NCI-H1436 treated with DMSO at 0.1 percent for 48 hours (cell line): ENCODE measurements at regions not wholly inside any gene's neighbourhood (a gene's known extent, or its start where the extent isn't known, plus 50 kb on each side); places are given as distances from the start of the nearest gene placed in this dataset.
"Not testable (repeated sequence)": the region's sequence is repeated elsewhere in the genome, so short reads cannot be mapped to it uniquely, and the experiment has no call there.

Experiments used
- DNase-seq: peaks from one replicate; lab custom pipeline; 2025; lab: John Stamatoyannopoulos, UW

DNA sequence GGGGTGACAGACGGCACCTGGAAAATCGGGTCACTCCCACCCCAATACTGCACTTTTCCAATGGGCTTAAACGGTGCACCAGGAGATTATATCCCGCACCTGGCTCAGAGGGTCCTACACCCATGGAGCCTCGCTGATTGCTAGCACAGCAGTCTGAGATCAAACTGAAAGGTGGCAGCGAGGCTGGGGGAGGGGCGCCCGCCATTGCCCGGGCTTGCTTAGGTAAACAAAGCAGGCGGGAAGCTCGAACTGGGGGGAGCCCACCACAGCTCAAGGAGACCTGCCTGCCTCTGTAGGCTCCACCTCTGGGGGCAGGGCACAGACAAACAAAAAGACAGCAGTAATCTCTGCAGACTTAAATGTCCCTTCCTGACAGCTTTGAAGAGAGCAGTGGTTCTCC, 208.1 kb downstream of the SLC38A4 start:
- not testable (repeated sequence) for DNase-seq

DNA sequence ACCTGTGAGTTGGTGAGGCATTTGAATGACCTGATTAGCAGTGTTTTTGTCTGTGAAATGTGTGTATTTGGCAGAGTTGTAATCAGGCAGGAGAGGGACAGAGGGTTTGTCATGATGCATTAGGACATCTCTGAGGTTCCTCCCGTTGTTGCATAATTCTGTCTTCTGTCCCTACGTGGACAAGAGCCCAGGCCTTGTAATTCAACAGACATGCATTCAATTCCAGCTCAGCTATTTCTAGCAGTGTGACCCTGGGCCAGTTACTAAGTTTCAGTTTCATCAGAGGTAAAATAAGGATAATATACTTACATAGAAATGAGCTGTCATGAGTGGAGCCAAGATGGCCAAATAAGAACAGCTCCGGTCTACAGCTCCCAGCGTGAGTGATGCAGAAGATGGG, 208.6 kb downstream of the SLC38A4 start:
- no peak for DNase-seq

DNA sequence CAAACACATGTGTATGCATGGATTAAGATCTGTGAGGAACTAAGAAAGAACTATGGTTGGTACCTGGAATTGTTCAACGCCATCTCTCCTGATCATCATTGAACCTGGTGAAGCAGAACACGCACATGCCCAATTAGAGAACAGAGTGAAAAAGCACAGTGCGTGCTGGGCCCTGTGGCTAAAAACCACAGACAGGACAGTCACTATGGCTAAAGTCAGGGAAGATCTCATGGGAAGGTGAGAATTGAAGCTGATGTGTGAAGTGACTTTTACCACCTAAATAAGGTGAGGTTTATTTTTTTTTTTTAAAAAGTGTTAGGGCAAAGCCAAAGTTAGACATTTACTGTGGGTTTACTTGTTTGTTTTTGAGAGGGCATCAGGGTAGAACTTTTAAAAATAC, 215.0 kb downstream of the SLC38A4 start:
- DNase-seq, result no peak

DNA sequence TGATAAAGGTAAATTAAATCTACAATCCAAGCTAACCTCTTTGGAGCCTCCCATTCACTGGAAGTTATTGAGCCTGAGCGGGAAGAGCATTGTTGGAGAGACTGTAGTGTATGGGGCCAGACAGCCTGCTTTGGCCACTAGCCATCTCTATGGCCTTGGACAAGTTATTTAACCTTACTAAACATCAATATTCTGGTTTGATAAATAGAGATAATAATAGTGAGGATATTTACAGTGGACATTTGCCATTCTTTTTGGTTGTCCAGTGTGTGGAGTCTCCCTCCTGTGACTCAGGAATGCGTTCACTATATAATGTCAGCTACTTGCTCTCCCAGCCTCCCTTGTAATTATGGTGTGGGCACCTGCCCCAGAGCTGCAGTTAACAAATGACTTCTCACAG, 216.1 kb downstream of the SLC38A4 start:
- DNase-seq, result no peak

DNA sequence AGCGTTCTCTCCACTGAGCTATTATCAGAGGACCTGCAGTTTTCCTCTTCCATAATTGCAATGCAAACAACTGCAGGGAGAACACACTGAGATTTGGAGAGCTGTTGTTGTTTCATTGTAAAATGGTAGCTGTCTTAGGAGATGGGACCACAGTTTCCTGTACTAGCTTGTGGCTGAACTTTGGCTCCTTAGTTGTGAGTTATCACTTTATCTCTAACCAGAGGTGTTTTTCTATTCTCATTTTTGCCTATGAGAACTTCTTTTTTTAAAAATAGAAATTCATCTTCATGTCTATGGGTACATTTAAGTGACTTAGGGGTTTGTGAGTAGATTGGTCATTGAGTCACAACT, 216.5 kb downstream of the SLC38A4 start:
- no peak for DNase-seq

DNA sequence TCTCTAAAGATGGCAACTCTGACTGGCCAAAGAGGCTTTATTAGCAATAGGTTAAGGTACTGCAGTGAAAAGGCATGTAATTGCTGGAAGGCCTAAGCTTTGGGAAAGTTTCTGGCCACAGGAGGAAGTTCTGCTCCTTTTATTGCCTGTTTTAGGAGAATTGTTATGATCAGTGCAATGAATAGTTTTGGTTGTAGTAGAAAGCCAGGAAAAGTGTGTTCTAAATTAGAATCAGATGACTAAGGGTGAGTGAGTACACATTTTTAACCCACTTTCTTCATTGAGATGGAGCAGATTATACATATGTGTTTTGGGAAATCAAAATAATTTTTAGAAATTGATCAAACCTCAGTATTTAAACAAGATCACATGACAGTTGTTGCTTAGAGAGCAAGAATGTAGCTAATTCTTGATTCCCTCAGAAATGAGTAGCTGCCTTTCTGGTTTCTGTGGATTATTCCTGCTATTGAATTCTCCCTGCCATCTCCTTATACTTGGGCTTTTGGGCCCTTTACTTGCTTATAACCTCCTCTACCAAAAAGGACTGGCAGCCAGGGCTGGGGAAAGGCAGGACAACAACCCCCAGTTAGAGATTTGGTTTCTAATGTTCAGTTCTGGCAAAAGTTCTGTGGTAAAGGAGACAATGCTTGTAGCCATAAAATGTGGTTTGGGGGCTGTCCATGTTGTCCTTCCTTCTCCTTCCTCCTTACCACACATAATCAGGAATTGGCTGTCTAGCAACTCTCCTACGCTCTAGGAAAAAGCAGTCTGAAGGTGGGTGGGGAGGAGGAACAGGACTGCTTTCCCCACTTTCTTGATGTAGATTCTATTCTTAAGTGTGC, 217.1 kb downstream of the SLC38A4 start:
- DNase-seq, result no peak

DNA sequence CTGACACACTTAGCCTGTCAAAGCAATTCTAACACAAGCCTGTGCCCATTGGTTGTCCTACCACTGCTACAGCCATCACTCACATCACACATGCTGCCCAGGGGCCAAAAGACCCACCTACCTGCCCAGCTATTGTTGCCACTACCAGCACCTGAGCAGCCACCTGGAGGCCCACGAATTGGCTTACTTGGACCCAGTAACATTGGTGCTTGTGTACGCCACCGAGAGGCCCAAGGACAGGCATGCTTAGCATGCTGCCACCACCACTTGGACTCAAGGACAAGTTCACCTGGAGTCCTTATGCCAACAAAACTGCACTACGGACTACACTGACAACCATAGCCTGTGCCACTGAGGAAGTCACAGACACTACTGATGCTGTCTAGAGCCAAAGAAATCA, 221.1 kb downstream of the SLC38A4 start:
- no peak for DNase-seq

DNA sequence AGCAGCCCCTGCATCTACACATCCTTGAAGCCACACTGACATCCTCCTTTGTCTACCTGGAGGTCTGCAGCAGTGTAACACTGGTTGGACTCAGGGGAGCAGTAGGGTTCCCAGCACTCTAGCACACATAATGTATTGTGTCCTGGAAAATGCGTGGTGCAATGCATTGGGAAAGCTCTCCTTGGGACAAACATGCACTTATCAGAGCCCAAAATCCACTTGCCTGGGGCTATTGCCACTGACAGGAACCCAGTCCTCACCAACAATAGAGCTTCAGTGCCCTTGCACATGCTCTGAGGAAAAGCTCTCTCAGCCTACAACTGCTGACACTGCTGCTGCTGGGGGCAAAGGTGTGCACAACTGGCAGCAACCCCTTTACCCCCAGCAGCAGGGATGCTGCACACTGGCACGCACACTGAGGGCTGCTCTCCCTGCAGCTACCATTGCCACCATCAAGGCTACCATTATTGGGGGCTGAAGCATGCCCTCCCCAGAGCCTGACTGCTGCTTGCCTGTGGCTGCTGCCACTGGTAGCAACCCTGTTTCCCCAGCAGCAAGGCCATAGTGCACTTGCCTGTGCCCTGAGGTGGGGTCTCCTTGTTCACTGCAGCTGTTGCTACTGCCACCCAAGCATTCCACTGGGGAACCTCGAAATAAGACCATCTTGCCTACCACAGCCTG, 221.9 kb downstream of the SLC38A4 start:
- DNase-seq, result no peak

DNA sequence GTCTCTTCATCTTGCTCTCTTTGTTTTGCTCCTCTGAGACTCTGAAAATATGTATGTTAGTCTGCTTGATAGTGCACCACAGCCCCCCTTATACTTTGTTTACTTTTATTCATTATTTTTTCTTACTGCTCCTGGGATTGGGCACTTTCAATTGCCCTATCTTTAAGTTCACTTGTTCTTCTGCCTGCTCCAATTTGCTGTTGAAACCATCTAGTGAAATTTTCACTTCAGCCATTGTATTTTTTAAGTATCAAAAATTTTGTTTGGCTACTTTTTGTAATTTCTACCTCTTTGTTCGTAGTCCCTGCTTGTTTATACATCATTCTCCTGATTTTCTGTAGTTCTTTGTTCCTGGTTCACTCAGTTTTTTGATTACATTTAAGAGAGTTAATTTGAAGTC, 223.3 kb downstream of the SLC38A4 start:
- no peak for DNase-seq

DNA sequence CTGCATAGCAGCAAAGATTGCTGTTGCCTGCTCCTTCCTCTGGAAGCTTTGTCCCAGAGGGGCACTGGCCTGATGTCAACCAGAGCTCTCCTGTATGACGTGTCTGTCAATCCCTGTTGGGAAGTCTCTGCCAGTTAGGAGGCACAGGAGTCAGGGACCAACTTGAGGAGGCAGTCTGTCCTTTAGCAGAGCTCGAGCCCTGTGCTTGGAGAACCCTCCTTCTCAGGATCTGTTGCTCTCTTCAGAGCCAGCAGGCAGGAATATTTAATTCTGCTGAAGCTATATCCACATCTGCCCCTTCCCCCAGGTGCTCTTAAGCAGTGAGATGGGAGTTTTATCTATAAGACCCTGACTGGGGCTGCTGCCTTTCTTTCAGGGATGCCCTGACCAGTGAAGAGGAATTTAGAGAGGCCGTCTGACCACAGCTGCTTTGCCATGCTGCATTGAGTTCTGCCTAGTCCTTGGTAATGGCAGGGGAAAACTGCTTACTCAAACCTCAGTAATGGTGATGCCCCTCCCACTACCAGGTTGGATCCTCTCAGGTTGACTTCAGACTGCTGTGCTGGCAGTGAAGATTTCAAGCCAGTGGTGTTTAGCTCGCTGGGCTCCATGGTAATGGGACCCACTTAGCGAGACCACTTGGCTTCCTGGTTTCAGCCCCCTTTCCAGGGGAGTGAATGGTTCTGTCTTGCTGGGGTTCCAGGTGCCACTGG, 218.6 kb upstream of the SLC38A2 start:
- no peak for DNase-seq

DNA sequence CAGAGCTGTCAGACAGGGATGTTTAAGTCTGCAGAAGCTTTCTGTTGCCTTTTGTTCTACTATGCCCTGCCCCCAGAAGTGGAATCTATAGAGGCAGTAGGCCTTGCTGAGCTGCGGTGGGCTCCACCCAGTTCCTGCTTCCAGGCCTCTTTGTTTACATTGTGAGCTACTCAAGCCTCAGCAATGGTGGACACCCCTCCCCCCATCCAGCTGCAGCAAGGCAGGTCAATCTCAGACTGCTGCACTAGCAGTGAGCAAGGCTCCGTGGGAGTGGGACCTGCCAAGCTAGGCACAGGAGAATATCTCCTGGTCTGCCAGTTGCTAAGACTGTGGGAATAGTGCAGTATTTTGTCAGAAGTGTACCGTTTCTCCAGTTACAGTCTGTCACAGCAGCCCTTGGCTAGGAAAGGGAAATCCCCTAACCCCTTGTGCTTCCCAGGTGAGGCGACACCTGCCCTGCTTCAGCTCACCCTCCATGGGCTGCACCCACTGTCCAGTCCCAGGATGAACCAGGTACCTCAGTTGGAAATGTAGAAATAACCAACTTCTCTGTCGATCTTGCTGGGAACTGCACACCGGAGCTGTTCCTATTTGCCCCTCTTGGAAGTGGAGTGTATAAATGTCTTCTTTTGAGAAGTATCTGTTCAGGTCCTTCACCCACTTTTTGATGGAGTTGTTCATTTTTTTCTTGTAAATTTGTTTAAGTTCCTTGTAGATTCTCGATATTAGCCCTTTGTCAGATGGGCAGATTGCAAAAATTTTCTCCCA, 213.5 kb upstream of the SLC38A2 start:
- peak; percentile 13 for DNase-seq

DNA sequence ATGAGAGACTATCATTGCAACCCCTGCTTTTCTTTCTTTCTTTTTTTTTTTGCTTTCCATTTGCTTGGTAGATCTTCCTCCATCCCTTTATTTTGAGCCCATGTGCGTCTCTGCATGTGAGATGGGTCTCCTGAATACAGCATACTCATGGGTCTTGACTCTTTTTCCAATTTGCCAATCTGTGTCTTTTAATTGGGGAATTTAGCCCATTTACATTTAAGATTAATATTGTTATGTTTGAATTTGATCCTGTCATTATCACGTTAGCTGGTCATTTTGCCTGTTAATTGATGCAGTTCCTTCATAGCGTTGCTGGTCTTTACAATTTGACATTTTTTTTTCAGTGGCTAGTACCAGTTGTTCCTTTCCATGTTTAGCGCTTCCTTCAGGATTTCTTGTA, 211.5 kb upstream of the SLC38A2 start:
- DNase-seq, result not testable (repeated sequence)

DNA sequence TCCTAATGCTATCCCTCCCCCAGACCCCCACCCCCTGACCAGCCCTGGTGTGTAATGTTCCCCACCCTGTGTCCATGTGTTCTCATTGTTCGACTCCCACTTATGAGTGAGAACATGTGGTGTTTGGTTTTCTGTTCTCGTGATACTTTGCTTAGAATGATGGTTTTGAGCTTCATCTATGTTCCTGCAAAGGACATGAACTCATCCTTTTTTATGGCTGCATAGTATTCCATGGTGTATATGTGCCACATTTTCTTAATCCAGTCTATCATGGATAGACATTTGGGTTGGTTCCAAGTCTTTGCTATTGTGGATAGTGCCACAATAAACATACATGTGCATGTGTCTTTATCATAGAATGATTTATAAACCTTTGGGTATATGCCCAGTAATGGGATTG, 209.4 kb upstream of the SLC38A2 start:
- not testable (repeated sequence) for DNase-seq

DNA sequence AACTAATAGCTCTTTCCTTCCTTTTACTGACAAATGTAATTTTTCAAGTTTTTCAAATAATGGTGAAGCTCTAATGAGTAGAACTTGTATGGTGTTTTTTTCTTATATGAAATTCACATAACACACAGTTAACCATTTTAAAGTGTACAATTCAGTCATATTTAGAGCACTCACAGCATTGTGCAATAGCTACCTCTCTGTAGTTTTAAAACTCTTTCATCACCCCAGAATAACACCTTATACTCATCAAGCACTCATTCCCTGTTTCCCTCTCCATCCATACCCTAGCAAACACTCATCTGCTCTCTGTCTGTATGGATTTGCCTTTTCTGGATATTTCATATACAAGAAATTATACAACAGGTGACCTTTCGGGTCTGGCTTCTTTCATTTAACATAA, 207.9 kb upstream of the SLC38A2 start:
- no peak for DNase-seq

DNA sequence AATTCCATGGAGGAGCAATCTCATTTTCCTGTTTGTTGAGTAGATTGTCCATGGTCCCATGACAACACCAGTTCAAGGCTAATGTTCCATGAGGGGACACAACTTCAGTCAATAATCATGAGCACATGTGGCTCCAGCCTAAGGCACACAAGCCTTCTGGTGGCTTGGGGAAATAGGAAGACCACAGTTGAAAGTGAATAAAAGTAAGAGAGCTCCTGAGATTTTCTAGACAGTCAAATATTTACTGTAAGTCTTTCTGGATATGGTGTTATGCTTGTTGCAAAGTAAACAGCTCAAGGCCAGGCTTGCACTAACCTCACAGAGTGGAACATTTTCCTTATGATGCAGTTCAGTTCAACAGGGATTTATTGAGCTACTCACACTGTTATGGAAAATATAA, 206.9 kb upstream of the SLC38A2 start:
- no peak for DNase-seq

DNA sequence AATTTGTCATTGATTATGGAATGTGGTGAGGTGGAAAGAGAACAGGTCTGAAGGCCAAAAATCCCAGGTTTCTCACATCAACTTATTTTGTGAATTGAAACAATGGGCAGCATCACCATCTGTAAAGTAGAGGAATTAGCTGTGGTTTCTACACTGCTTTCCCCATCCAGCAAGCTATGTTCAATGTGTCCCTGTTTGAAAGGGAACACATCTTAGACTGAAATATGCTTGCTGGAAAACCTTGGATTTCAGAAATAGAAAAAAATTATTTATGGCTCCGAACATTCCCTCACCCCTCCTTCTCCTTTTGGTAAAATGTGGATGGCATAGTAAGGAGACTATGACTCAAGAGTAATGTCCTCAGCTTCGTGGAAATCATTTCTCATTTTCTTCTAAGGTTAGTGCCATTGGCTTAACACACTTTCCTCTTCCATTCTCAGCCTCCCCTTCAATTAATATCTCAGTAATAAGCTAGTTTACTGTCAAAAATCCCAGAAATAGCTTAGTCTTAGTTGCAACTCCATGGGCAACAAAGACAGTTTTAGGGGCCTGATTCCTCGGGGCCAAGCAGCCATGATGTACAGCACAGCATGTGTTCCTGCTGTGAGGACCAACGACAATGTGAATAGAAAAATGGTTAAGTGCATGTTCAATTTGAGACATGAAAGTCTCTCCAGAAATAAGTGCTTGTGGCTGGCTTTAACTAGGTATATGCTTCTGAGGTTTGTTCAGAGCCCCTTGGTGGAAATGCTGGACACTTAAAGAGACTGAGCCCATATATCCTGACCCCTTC, 205.8 kb upstream of the SLC38A2 start:
- no peak for DNase-seq

DNA sequence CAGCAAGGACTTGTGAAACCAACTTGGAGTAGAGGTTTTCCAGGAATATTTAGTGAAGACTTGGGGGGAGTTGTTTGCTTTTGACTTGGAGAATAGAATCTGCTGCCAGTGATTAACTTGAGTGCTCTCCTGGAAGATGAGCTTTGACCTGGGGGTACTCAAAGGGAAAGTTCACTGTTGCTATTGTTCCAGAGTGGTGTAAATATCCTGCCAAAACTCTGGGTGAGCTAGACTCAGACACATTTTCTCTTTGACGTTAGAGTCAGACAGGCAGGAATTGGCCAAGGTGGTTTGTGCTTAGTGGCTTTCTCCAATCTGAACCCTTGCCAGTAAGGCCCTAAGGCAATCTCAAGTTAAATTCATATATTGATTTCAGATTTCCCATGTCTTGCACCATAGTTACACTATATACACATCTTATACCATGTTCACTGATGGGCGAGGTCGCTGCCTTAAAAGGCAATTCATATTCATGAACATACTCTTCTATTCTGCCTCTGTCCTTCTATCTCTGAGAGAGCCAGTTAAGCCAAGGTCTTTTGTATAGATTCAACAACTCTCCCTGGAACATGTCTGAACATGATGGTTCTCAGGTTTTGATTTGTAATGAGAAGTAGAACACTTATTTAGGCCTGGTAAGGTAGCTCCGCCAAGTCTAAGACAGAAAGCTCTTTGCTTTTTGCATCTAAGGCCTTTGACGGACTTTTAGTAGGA, 204.6 kb upstream of the SLC38A2 start:
- DNase-seq, result no peak

DNA sequence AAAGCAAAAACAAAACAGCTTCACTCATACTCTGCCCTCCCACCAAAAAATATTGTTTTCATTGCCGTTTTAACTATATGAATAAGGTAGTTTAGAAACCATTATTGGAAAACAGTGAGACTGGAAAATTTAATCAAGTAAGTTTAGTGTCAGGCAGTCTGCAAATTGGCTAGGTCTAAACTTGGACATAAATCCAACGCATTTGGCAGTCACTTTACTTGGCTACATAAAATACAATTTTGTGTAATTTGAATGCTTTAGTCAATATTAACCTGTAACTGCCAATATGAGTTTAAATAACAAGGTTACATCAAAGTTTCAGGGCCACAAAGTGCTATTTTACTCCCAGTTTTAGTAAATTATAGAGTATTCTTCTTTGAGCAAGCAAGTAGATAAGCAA, 202.3 kb upstream of the SLC38A2 start:
- DNase-seq, result no peak

DNA sequence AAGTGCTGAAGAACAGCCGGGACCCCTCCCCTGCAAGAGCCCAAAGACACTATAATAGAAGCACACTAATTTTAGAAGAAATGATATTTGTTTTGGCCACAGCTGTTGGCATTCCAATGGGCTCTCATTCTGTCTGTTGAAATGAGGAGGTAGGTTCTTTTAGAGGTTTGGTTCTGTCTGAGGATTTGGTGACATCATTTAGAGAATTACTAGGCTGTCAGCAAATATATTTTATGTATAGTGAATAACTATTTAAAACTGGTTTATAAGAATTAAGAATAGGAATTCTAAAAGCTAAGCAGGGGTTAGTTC, 200.7 kb upstream of the SLC38A2 start:
- DNase-seq, result no peak

DNA sequence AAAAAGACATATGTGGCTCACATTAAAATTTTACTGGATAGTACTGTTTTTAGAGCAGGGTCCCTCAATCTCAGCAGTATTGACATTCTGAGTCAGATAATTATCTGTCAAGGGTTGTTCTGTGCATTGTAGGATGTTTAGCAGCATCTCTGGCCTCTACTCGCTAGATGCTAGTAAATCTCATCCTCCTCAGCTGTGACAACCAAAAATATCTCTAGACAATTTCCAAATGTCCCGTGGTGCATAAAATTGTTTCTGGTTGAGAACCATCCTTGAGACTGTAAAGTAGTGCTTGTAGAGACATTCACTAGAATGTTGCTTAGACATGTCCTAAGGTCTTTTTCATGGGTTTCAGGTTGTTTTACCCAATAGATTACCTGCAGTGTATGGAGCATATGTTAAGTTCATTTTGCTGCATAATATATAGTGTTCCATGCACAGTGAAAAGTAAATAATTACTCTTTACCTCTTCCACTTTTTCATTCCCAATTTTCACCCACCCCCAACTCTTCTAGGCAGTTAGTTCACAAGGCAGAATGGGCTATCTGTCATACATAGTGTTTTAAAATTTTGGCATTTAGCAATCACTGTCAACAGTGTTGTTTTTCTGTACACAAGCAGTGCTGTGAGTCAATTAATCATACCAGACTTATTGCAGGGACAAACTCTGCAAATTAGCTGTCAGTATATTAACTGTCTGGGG, 200.2 kb upstream of the SLC38A2 start:
- no peak for DNase-seq
